Astrocyte (in vitro differentiated cells and primary cell): ENCODE measurements at regions not wholly inside any gene's neighbourhood (a gene's known extent, or its start where the extent isn't known, plus 50 kb on each side); places are given as distances from the start of the nearest gene placed in this dataset.

Source experiments
- DNase-seq: peaks from one replicate; pipeline ENCODE4 v3.0.0-alpha.2; 2010; ENCODE audit warnings: low read depth
- FAIRE-seq: peaks from 2 replicates; lab custom pipeline; 2011; peaks lifted over from hg19 to GRCh38; lab: Jason Lieb, UNC
- H2AFZ ChIP-seq: 2 replicates; pipeline ENCODE4 v1.6.0; 2012; ENCODE audit warnings: low read depth, low read length, inconsistent platforms
- H3K27ac ChIP-seq: 2 replicates; pipeline ENCODE4 v1.5.1; 2011; ENCODE audit warnings: low read depth, low read length, inconsistent platforms
- H3K27me3 ChIP-seq: 2 replicates; pipeline ENCODE4 v1.6.0; 2011; ENCODE audit warnings: low read length, inconsistent platforms; ENCODE audit not compliant: insufficient read depth
- H3K36me3 ChIP-seq: 2 replicates; pipeline ENCODE4 v1.5.1; 2011; ENCODE audit warnings: low read length, inconsistent platforms; ENCODE audit not compliant: insufficient read depth
- H3K4me1 ChIP-seq: 2 replicates; pipeline ENCODE4 v1.5.1; 2011; ENCODE audit warnings: low read length, inconsistent platforms; ENCODE audit not compliant: insufficient read depth
- H3K4me2 ChIP-seq: 2 replicates; pipeline ENCODE4 v1.6.0; 2012; ENCODE audit warnings: low read length, inconsistent platforms
- H3K4me3 ChIP-seq: 2 replicates; pipeline ENCODE4 v1.5.1; 2011; ENCODE audit warnings: low read depth, mild to moderate bottlenecking, low read length, inconsistent platforms; ENCODE audit not compliant: insufficient read depth
- H3K79me2 ChIP-seq: 2 replicates; pipeline ENCODE4 v1.6.0; 2012; ENCODE audit warnings: mild to moderate bottlenecking, low read length, inconsistent platforms; ENCODE audit not compliant: insufficient read depth
- H3K9ac ChIP-seq: 2 replicates; pipeline ENCODE4 v1.6.0; 2012; ENCODE audit warnings: mild to moderate bottlenecking, low read length, inconsistent platforms
- H3K9me3 ChIP-seq: 2 replicates; pipeline ENCODE4 v1.5.1; 2012; ENCODE audit warnings: low read depth, mild to moderate bottlenecking, low read length, inconsistent platforms; ENCODE audit not compliant: insufficient read depth
- H4K20me1 ChIP-seq: 2 replicates; pipeline ENCODE4 v1.6.0; 2012; ENCODE audit warnings: low read length, inconsistent platforms; ENCODE audit not compliant: insufficient read depth
- H3K27ac Mint-ChIP-seq: one replicate; pipeline ENCODE4 v1.8.0; 2021; ENCODE audit warnings: mild to moderate bottlenecking, mixed read lengths; ENCODE audit not compliant: unreplicated experiment
- H3K27me3 Mint-ChIP-seq: one replicate; pipeline ENCODE4 v1.8.0; 2021; ENCODE audit warnings: low read depth, mixed read lengths; ENCODE audit not compliant: unreplicated experiment
- H3K36me3 Mint-ChIP-seq: one replicate; pipeline ENCODE4 v1.8.0; 2021; ENCODE audit warnings: low read depth, mixed read lengths; ENCODE audit not compliant: unreplicated experiment
- H3K4me1 Mint-ChIP-seq: one replicate; pipeline ENCODE4 v1.8.0; 2021; ENCODE audit warnings: low read depth, mixed read lengths; ENCODE audit not compliant: unreplicated experiment
- H3K4me3 Mint-ChIP-seq: one replicate; pipeline ENCODE4 v1.8.0; 2021; ENCODE audit warnings: mild to moderate bottlenecking, moderate library complexity, mixed read lengths; ENCODE audit not compliant: unreplicated experiment
- H3K9me3 Mint-ChIP-seq: one replicate; pipeline ENCODE4 v1.8.0; 2021; ENCODE audit warnings: mild to moderate bottlenecking, mixed read lengths; ENCODE audit not compliant: unreplicated experiment
- CTCF ChIP-seq: IDR thresholded peaks from 2 replicates; pipeline ENCODE4 v1.5.1; 2011; ENCODE audit warnings: low read depth, mild to moderate bottlenecking, inconsistent platforms, low read length, moderate library complexity; ENCODE audit not compliant: insufficient read depth
- EZH2 ChIP-seq: IDR thresholded peaks from 2 replicates; pipeline ENCODE4 v1.6.1; 2012; ENCODE audit warnings: mild to moderate bottlenecking, low read length, inconsistent platforms; ENCODE audit not compliant: insufficient read depth

GRCh38 chr14:82501554-82501953 lies 967.9 kb upstream of the SEL1L start:
- Mint-ChIP-seq H3K27ac (no peak overlapping the region), H3K36me3 (no peaks in the 10 kb centered on the region), H3K4me1 (no peaks in the 10 kb centered on the region), H3K27me3 (no peaks in the 10 kb centered on the region), H3K9me3 (no peaks in the 10 kb centered on the region), H3K4me3 (no peak overlapping the region)
- H3K9me3 ChIP-seq: no peaks in the 10 kb centered on the region
- no peak overlapping the region for H3K4me2 ChIP-seq
- no peaks in the 10 kb centered on the region for H3K36me3 ChIP-seq
- no peaks in the 10 kb centered on the region for H3K4me1 ChIP-seq
- no peak overlapping the region for H3K27ac ChIP-seq
- no peaks in the 10 kb centered on the region for H3K79me2 ChIP-seq
- no peak for TF ChIP-seq CTCF
- TF ChIP-seq EZH2: no peak
- no peaks in the 10 kb centered on the region for H4K20me1 ChIP-seq
- no peak overlapping the region for H2AFZ ChIP-seq
- no peak for DNase-seq
- no peak overlapping the region for H3K4me3 ChIP-seq
- no peaks in the 10 kb centered on the region for H3K27me3 ChIP-seq
- H3K9ac ChIP-seq: no peak overlapping the region
- FAIRE-seq: no peak

- no peak overlapping the region for H3K9ac ChIP-seq
- no peaks in the 10 kb centered on the region for H3K4me1 ChIP-seq
- no peak overlapping the region for H3K4me3 ChIP-seq
- DNase-seq (no peak), FAIRE-seq (no peak)
- no peak overlapping the region for H2AFZ ChIP-seq
- no peaks in the 10 kb centered on the region for H3K79me2 ChIP-seq
- Mint-ChIP-seq H3K27me3 (no peaks in the 10 kb centered on the region), H3K36me3 (no peaks in the 10 kb centered on the region), H3K9me3 (no peaks in the 10 kb centered on the region), H3K4me3 (no peak overlapping the region), H3K4me1 (no peaks in the 10 kb centered on the region), H3K27ac (no peak overlapping the region)
- H3K4me2 ChIP-seq: no peak overlapping the region
- H4K20me1 ChIP-seq: no peaks in the 10 kb centered on the region
- no peaks in the 10 kb centered on the region for H3K27me3 ChIP-seq
- H3K9me3 ChIP-seq: no peaks in the 10 kb centered on the region
- no peaks in the 10 kb centered on the region for H3K36me3 ChIP-seq
- TF ChIP-seq EZH2 (no peak), CTCF (no peak)
- no peak overlapping the region for H3K27ac ChIP-seq
Observed at GRCh38 chr14:82502043-82502442, 968.4 kb upstream of the SEL1L start.

- H3K27me3 Mint-ChIP-seq: no peaks in the 10 kb centered on the region
- TF ChIP-seq EZH2 (no peak), CTCF (no peak)
Observed at GRCh38 chr14:82504894-82505293, 971.2 kb upstream of the SEL1L start.

More at GRCh38 chr14:82504894-82505293, 971.2 kb upstream of the SEL1L start:
- Mint-ChIP-seq H3K27ac (no peak overlapping the region), H3K4me3 (no peak overlapping the region), H3K4me1 (no peaks in the 10 kb centered on the region), H3K9me3 (no peaks in the 10 kb centered on the region), H3K36me3 (no peaks in the 10 kb centered on the region)
- DNase-seq: no peak
- Histone ChIP-seq H3K4me3 (no peak overlapping the region), H3K79me2 (no peaks in the 10 kb centered on the region), H3K4me2 (no peak overlapping the region), H3K27me3 (no peaks in the 10 kb centered on the region), H2AFZ (no peak overlapping the region), H3K4me1 (no peaks in the 10 kb centered on the region), H3K9ac (no peak overlapping the region), H4K20me1 (no peaks in the 10 kb centered on the region), H3K36me3 (no peaks in the 10 kb centered on the region), H3K27ac (no peak overlapping the region), H3K9me3 (no peaks in the 10 kb centered on the region)
- FAIRE-seq: no peak
